SK-N-SH (cell line): ENCODE measurements at regions not wholly inside any gene's neighbourhood (a gene's known extent, or its start where the extent isn't known, plus 50 kb on each side); places are given as distances from the start of the nearest gene placed in this dataset.

ENCODE experiments used
- CTCF ChIA-PET: fragments of 300-600, 350-600 bp; formaldehyde crosslinking; extraction: SDS; loops from one replicate; lab custom pipeline; 2021; lab: Yijun Ruan, JAX
- POLR2A ChIA-PET: fragments of 350-600 bp; sonication (Branson Sonifier 250); formaldehyde crosslinking; extraction: SDS; loops from one replicate; lab custom pipeline; 2020; ENCODE audit warnings: antibody characterized with exemption, inconsistent platforms; lab: Yijun Ruan, JAX
- DNase-seq: peaks from one replicate; pipeline ENCODE4 v3.0.0; 2012
- H2AFZ ChIP-seq: fragments of 200-600 bp; sonication (generic); 2 replicates; pipeline ENCODE4 v1.8.1; 2016; ENCODE audit warnings: antibody characterized with exemption, mild to moderate bottlenecking, low read depth
- H3F3A ChIP-seq: fragments of 200-600 bp; sonication (generic); replicated peaks from 2 replicates; pipeline ENCODE3; 2016; ENCODE audit warnings: antibody characterized with exemption, mild to moderate bottlenecking; ENCODE audit not compliant: insufficient read depth
- H3K27ac ChIP-seq, 2 experiments: fragments of 200-500 bp in 1 of 2; fragments of 200-600 bp in 1 of 2; sonication (Bioruptor generic) in 1 of 2; sonication (generic), shearing (Covaris generic) in 1 of 2; 2 replicates each; pipeline versions ENCODE4 v1.5.1 to v1.6.1; 2014 to 2016; ENCODE audit warnings: low read depth in 2 of 2, inconsistent platforms in 1 of 2, low read length in 1 of 2, mild to moderate bottlenecking in 1 of 2, mixed read lengths in 1 of 2
- H3K27me3 ChIP-seq: fragments of 200-600 bp; sonication (generic), shearing (Covaris generic); 2 replicates; pipeline ENCODE4 v1.6.1; 2016; ENCODE audit warnings: mixed run types; ENCODE audit not compliant: insufficient read depth
- H3K36me3 ChIP-seq, 2 experiments: fragments of 200-500 bp in 1 of 2; fragments of 200-600 bp in 1 of 2; sonication (Bioruptor generic) in 1 of 2; sonication (generic) in 1 of 2; replicated peaks in 1 of 2; 2 replicates each; pipeline versions ENCODE3 to v1.5.1; 2014 to 2016; ENCODE audit warnings: low read length in 1 of 2, mild to moderate bottlenecking in 1 of 2; ENCODE audit not compliant: insufficient read depth in 2 of 2, control insufficient read depth in 1 of 2
- H3K4me1 ChIP-seq, 2 experiments: fragments of 200-500 bp in 1 of 2; fragments of 200-600 bp in 1 of 2; sonication (Bioruptor generic) in 1 of 2; sonication (generic), shearing (Covaris generic) in 1 of 2; 2 replicates each; pipeline versions ENCODE4 v1.5.1 to v1.6.1; 2014 to 2016; ENCODE audit warnings: low read depth in 1 of 2, low read length in 1 of 2, mixed run types in 1 of 2; ENCODE audit not compliant: insufficient read depth in 2 of 2, control insufficient read depth in 1 of 2
- H3K4me2 ChIP-seq: fragments of 200-600 bp; sonication (generic), shearing (Covaris generic); 2 replicates; pipeline ENCODE4 v1.6.1; 2017; ENCODE audit warnings: mixed run types
- H3K4me3 ChIP-seq, 2 experiments: fragments of 200-500 bp in 1 of 2; fragments of 200-600 bp in 1 of 2; sonication (Bioruptor generic) in 1 of 2; sonication (generic), shearing (Covaris generic) in 1 of 2; 2 replicates each; pipeline versions ENCODE4 v1.5.1 to v1.8.1; 2014 to 2016; ENCODE audit warnings: low read depth in 2 of 2, inconsistent platforms in 1 of 2, low read length in 1 of 2, mild to moderate bottlenecking in 1 of 2, mixed read lengths in 1 of 2, moderate library complexity in 1 of 2
- H3K79me2 ChIP-seq: fragments of 200-600 bp; sonication (generic); 2 replicates; pipeline ENCODE4 v1.8.1; 2017; ENCODE audit warnings: mild to moderate bottlenecking; ENCODE audit not compliant: insufficient read depth
- H3K9ac ChIP-seq: fragments of 200-600 bp; sonication (generic); 2 replicates; pipeline ENCODE4 v1.6.1; 2017; ENCODE audit warnings: mixed run types
- H3K9me2 ChIP-seq: fragments of 200-600 bp; sonication (generic); 2 replicates; pipeline ENCODE4 v1.6.1; 2017; ENCODE audit warnings: mixed run types
- H3K9me3 ChIP-seq: fragments of 200-600 bp; sonication (generic); 2 replicates; pipeline ENCODE4 v1.6.1; 2017; ENCODE audit warnings: mixed run types, mild to moderate bottlenecking, moderate library complexity
- H4K20me1 ChIP-seq: fragments of 200-600 bp; sonication (generic); 2 replicates; pipeline ENCODE4 v1.6.1; 2017; ENCODE audit warnings: mild to moderate bottlenecking, mixed run types; ENCODE audit not compliant: insufficient read depth
- CHD2 ChIP-seq: fragments of 150-350 bp; IDR thresholded peaks from 2 replicates; pipeline ENCODE4 v1.6.1; 2018; ENCODE audit warnings: low read length; ENCODE audit not compliant: partially characterized antibody
- FOXM1 ChIP-seq: IDR thresholded peaks from 2 replicates; pipeline ENCODE4 v1.4.0; 2012; ENCODE audit warnings: low read depth, mild to moderate bottlenecking
- NFIC ChIP-seq: IDR thresholded peaks from 2 replicates; pipeline ENCODE4 v1.4.0; 2012; ENCODE audit warnings: borderline replicate concordance
- NRF1 ChIP-seq: IDR thresholded peaks from 2 replicates; pipeline ENCODE4 v1.6.1; 2012; ENCODE audit warnings: low read depth, mild to moderate bottlenecking, low read length
- RFX5 ChIP-seq: IDR thresholded peaks from 2 replicates; pipeline ENCODE4 v1.6.1; 2012; ENCODE audit warnings: mild to moderate bottlenecking, improper control_type of control experiment, low read length
- RXRA ChIP-seq: IDR thresholded peaks from 2 replicates; pipeline ENCODE4 v1.4.0; 2012; ENCODE audit warnings: low read depth, mild to moderate bottlenecking, borderline replicate concordance
- SIN3A ChIP-seq: IDR thresholded peaks from 2 replicates; pipeline ENCODE4 v1.6.1; 2012; ENCODE audit warnings: low read depth, mild to moderate bottlenecking, low read length, moderate library complexity, borderline replicate concordance
- TEAD4 ChIP-seq: IDR thresholded peaks from 2 replicates; pipeline ENCODE4 v1.4.0; 2012; ENCODE audit warnings: mild to moderate bottlenecking, borderline replicate concordance; ENCODE audit not compliant: insufficient read depth
- WGBS: methylation state at CpG from one replicate; pipeline ENCODE4 v1.1.6; 2017; ENCODE audit warnings: low lambda C conversion rate; 5-methylcytosine and 5-hydroxymethylcytosine counted together
- TF ChIP-seq, protein P1 (sequence below): IDR thresholded peaks from 2 replicates; pipeline ENCODE4 v1.6.1; 2012; ENCODE audit warnings: mild to moderate bottlenecking, low read depth, low read length, moderate library complexity
- TF ChIP-seq, protein P2 (sequence below): fragments of 200-600 bp; sonication (generic); IDR thresholded peaks from 2 replicates; pipeline ENCODE4 v1.6.1; 2017; ENCODE audit warnings: antibody characterized with exemption, mild to moderate bottlenecking, moderate library complexity
- TF ChIP-seq, protein P3 (sequence below): IDR thresholded peaks from 2 replicates; pipeline ENCODE4 v1.4.0; 2012; ENCODE audit warnings: low read depth, borderline replicate concordance
- TF ChIP-seq, protein P4 (sequence below): IDR thresholded peaks from 2 replicates; pipeline ENCODE4 v1.4.0; 2012; ENCODE audit warnings: low read depth

DNA sequence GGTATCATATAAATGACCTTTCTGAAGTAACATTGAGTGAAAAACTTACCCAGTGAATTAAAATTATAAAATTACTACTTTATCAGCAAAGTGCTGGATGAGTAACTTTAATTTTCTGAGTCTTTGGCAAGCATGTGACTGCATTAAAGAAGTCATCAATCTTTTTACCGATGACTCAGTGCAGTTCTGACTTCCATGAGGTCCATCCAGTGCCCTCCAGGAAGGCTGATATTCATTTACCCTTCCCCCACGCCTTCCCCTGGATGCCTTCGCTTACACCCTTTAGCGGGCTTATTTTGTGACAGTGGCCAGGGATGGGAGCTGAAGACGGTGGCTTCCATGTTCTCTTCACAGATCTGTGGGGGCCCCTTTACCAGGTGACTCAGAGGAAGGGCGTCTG, 572.9 kb upstream of the PFKP start:
- Histone ChIP-seq H3K9ac (no peak overlapping the region), H3K9me3 (no peaks in the 10 kb centered on the region), H3K36me3 (no peaks in the 10 kb centered on the region), H3K9me2 (no peaks in the 10 kb centered on the region), H3K79me2 (no peaks in the 10 kb centered on the region), H3F3A (no peaks in the 10 kb centered on the region), H3K27ac (no peak overlapping the region), H2AFZ (no peak overlapping the region), H3K4me1 (no peaks in the 10 kb centered on the region), H3K4me2 (no peak overlapping the region), H4K20me1 (no peaks in the 10 kb centered on the region), H3K4me3 (no peak overlapping the region), H3K27me3 (no peaks in the 10 kb centered on the region)
- CTCF ChIA-PET: interaction anchor here (0.9 kb wide), 1 partner anchor 10 kb away, joined by 3 read pairs; no protein-coding TSS in a partner anchor
- TF ChIP-seq, protein P1, sequence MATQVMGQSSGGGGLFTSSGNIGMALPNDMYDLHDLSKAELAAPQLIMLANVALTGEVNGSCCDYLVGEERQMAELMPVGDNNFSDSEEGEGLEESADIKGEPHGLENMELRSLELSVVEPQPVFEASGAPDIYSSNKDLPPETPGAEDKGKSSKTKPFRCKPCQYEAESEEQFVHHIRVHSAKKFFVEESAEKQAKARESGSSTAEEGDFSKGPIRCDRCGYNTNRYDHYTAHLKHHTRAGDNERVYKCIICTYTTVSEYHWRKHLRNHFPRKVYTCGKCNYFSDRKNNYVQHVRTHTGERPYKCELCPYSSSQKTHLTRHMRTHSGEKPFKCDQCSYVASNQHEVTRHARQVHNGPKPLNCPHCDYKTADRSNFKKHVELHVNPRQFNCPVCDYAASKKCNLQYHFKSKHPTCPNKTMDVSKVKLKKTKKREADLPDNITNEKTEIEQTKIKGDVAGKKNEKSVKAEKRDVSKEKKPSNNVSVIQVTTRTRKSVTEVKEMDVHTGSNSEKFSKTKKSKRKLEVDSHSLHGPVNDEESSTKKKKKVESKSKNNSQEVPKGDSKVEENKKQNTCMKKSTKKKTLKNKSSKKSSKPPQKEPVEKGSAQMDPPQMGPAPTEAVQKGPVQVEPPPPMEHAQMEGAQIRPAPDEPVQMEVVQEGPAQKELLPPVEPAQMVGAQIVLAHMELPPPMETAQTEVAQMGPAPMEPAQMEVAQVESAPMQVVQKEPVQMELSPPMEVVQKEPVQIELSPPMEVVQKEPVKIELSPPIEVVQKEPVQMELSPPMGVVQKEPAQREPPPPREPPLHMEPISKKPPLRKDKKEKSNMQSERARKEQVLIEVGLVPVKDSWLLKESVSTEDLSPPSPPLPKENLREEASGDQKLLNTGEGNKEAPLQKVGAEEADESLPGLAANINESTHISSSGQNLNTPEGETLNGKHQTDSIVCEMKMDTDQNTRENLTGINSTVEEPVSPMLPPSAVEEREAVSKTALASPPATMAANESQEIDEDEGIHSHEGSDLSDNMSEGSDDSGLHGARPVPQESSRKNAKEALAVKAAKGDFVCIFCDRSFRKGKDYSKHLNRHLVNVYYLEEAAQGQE: no peak
- TF ChIP-seq FOXM1 (no peak), RXRA (no peak), CHD2 (no peak), TEAD4 (no peak), SIN3A (no peak), RFX5 (no peak), NRF1 (no peak), NFIC (no peak)
- TF ChIP-seq, protein P2, sequence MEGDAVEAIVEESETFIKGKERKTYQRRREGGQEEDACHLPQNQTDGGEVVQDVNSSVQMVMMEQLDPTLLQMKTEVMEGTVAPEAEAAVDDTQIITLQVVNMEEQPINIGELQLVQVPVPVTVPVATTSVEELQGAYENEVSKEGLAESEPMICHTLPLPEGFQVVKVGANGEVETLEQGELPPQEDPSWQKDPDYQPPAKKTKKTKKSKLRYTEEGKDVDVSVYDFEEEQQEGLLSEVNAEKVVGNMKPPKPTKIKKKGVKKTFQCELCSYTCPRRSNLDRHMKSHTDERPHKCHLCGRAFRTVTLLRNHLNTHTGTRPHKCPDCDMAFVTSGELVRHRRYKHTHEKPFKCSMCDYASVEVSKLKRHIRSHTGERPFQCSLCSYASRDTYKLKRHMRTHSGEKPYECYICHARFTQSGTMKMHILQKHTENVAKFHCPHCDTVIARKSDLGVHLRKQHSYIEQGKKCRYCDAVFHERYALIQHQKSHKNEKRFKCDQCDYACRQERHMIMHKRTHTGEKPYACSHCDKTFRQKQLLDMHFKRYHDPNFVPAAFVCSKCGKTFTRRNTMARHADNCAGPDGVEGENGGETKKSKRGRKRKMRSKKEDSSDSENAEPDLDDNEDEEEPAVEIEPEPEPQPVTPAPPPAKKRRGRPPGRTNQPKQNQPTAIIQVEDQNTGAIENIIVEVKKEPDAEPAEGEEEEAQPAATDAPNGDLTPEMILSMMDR: no peak
- TF ChIP-seq, protein P3, sequence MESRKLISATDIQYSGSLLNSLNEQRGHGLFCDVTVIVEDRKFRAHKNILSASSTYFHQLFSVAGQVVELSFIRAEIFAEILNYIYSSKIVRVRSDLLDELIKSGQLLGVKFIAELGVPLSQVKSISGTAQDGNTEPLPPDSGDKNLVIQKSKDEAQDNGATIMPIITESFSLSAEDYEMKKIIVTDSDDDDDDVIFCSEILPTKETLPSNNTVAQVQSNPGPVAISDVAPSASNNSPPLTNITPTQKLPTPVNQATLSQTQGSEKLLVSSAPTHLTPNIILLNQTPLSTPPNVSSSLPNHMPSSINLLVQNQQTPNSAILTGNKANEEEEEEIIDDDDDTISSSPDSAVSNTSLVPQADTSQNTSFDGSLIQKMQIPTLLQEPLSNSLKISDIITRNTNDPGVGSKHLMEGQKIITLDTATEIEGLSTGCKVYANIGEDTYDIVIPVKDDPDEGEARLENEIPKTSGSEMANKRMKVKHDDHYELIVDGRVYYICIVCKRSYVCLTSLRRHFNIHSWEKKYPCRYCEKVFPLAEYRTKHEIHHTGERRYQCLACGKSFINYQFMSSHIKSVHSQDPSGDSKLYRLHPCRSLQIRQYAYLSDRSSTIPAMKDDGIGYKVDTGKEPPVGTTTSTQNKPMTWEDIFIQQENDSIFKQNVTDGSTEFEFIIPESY: no peak
- TF ChIP-seq, protein P4, sequence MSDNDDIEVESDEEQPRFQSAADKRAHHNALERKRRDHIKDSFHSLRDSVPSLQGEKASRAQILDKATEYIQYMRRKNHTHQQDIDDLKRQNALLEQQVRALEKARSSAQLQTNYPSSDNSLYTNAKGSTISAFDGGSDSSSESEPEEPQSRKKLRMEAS: no peak
- no peak for DNase-seq
- POLR2A ChIA-PET: no interaction called here
- 36% methylated on average over 6 of the region's 6 CpGs for WGBS
